HCT116 (cell line): ENCODE measurements at regions not wholly inside any gene's neighbourhood (a gene's known extent, or its start where the extent isn't known, plus 50 kb on each side); places are given as distances from the start of the nearest gene placed in this dataset.

Experiments
- ATF3 ChIP-seq: IDR thresholded peaks from 2 replicates; pipeline ENCODE4 v1.6.1; 2012
- CBX3 ChIP-seq: IDR thresholded peaks from 2 replicates; pipeline ENCODE4 v1.6.1; 2012; ENCODE audit warnings: low read depth
- EGR1 ChIP-seq: IDR thresholded peaks from 2 replicates; pipeline ENCODE4 v1.6.1; 2012; ENCODE audit warnings: low read depth
- EZH2phosphoT487 ChIP-seq: fragments of 200-600 bp; IDR thresholded peaks from 2 replicates; pipeline ENCODE4 v1.6.1; 2018; ENCODE audit warnings: antibody characterized with exemption, borderline replicate concordance
- POLR2A ChIP-seq: IDR thresholded peaks from 2 replicates; pipeline ENCODE4 v1.7.0; 2011; ENCODE audit warnings: borderline replicate concordance; ENCODE audit not compliant: insufficient read depth, insufficient read length; ENCODE audit errors: extremely low read depth
- POLR2AphosphoS5 ChIP-seq: IDR thresholded peaks from 2 replicates; pipeline ENCODE4 v1.6.1; 2011; ENCODE audit warnings: mild to moderate bottlenecking, low read depth, low read length, moderate library complexity
- RAD21 ChIP-seq: IDR thresholded peaks from 2 replicates; pipeline ENCODE4 v1.6.1; 2012; ENCODE audit warnings: low read depth, mild to moderate bottlenecking
- SIN3A ChIP-seq: IDR thresholded peaks from 2 replicates; pipeline ENCODE4 v1.6.1; 2012; ENCODE audit warnings: low read depth
- SRF ChIP-seq: IDR thresholded peaks from 2 replicates; pipeline ENCODE4 v1.6.1; 2012; ENCODE audit warnings: low read depth
- TCF7L2 ChIP-seq: IDR thresholded peaks from 2 replicates; pipeline ENCODE4 v1.7.0; 2011; ENCODE audit warnings: borderline replicate concordance, inconsistent platforms; ENCODE audit not compliant: insufficient read depth, insufficient read length; ENCODE audit errors: extremely low read depth
- YY1 ChIP-seq: IDR thresholded peaks from 2 replicates; pipeline ENCODE4 v1.6.1; 2011; ENCODE audit warnings: low read length, low read depth, moderate library complexity, mild to moderate bottlenecking; ENCODE audit not compliant: insufficient replicate concordance; ENCODE audit errors: extremely low read depth
- ZBTB33 ChIP-seq: IDR thresholded peaks from 2 replicates; pipeline ENCODE4 v1.6.1; 2011; ENCODE audit warnings: mild to moderate bottlenecking, low read length, moderate library complexity; ENCODE audit not compliant: insufficient replicate concordance; ENCODE audit errors: extremely low read depth
- TF ChIP-seq, protein P1 (sequence below): IDR thresholded peaks from 2 replicates; pipeline ENCODE4 v1.6.1; 2012; ENCODE audit warnings: low read depth

DNA sequence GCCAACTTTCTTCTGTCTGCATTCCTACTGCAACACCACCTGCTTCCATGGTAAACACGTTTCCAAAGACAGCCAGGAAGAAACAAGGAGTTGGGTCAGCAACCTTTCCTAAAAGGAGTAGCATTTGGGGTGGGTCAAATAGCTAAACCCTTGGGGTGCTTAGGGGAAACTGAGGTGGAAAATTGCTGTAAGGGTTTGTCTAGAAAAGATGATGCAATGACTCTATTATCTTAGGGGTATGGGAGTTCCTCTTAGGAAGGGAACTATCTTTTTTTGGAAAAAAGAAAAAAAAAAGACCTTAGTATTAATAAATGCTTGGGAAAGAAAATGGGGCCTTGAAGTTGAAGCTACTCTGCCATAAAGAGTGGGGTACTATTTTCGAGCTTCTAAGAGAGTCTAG, 86.1 kb upstream of the POMGNT2 start (continued):
- TF ChIP-seq, protein P1, sequence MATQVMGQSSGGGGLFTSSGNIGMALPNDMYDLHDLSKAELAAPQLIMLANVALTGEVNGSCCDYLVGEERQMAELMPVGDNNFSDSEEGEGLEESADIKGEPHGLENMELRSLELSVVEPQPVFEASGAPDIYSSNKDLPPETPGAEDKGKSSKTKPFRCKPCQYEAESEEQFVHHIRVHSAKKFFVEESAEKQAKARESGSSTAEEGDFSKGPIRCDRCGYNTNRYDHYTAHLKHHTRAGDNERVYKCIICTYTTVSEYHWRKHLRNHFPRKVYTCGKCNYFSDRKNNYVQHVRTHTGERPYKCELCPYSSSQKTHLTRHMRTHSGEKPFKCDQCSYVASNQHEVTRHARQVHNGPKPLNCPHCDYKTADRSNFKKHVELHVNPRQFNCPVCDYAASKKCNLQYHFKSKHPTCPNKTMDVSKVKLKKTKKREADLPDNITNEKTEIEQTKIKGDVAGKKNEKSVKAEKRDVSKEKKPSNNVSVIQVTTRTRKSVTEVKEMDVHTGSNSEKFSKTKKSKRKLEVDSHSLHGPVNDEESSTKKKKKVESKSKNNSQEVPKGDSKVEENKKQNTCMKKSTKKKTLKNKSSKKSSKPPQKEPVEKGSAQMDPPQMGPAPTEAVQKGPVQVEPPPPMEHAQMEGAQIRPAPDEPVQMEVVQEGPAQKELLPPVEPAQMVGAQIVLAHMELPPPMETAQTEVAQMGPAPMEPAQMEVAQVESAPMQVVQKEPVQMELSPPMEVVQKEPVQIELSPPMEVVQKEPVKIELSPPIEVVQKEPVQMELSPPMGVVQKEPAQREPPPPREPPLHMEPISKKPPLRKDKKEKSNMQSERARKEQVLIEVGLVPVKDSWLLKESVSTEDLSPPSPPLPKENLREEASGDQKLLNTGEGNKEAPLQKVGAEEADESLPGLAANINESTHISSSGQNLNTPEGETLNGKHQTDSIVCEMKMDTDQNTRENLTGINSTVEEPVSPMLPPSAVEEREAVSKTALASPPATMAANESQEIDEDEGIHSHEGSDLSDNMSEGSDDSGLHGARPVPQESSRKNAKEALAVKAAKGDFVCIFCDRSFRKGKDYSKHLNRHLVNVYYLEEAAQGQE = no peak
- TF ChIP-seq EZH2phosphoT487 = no peak
- no peak for TF ChIP-seq POLR2A
- TF ChIP-seq TCF7L2 = no peak
- TF ChIP-seq SRF = no peak
- no peak for TF ChIP-seq CBX3
- no peak for TF ChIP-seq RAD21
- no peak for TF ChIP-seq SIN3A
- TF ChIP-seq ATF3 = no peak
- TF ChIP-seq POLR2AphosphoS5 = no peak
- no peak for TF ChIP-seq EGR1
- TF ChIP-seq ZBTB33 = no peak
- TF ChIP-seq YY1 = no peak
